ENCODE measurements at regions not wholly inside any gene's neighbourhood (a gene's known extent, or its start where the extent isn't known, plus 50 kb on each side); places are given as distances from the start of the nearest gene placed in this dataset.

- Histone ChIP-seq H3K4me3 (no peak overlapping the region), H3K27ac (no peak overlapping the region)
Measured at GRCh38 chr3:80192936-80193335, 425.1 kb upstream of the ROBO1 start.

GRCh38 chr3:80190051-80190450 lies 422.3 kb upstream of the ROBO1 start:
- H3K4me3 ChIP-seq: no peak overlapping the region
- no peak overlapping the region for H3K27ac ChIP-seq

GRCh38 chr3:80187981-80188380 lies 420.2 kb upstream of the ROBO1 start:
- Histone ChIP-seq H3K27ac (no peak overlapping the region), H3K4me3 (no peak overlapping the region)

- Histone ChIP-seq H3K27ac (no peak overlapping the region), H3K4me3 (no peak overlapping the region)
Measured at GRCh38 chr3:80159990-80160506, 392.2 kb upstream of the ROBO1 start.

- no peak overlapping the region for H3K4me3 ChIP-seq
- no peak overlapping the region for H3K27ac ChIP-seq
Measured at GRCh38 chr3:80158332-80158731, 390.5 kb upstream of the ROBO1 start.

GRCh38 chr3:80157546-80157945 lies 389.7 kb upstream of the ROBO1 start:
- Histone ChIP-seq H3K4me3 (no peak overlapping the region), H3K27ac (no peak overlapping the region)

GRCh38 chr3:80152692-80153091 lies 384.9 kb upstream of the ROBO1 start:
- Histone ChIP-seq H3K27ac (no peak overlapping the region), H3K4me3 (no peak overlapping the region)

GRCh38 chr3:80142714-80143113 lies 374.9 kb upstream of the ROBO1 start:
- no peak overlapping the region for H3K4me3 ChIP-seq
- H3K27ac ChIP-seq: no peak overlapping the region

GRCh38 chr3:80141557-80141956 lies 373.8 kb upstream of the ROBO1 start:
- Histone ChIP-seq H3K4me3 (no peak overlapping the region), H3K27ac (no peak overlapping the region)

- H3K4me3 ChIP-seq: no peak overlapping the region
- H3K27ac ChIP-seq: no peak overlapping the region
Measured at GRCh38 chr3:80116281-80116680, 348.5 kb upstream of the ROBO1 start.

GRCh38 chr3:80114694-80115093 lies 346.9 kb upstream of the ROBO1 start:
- Histone ChIP-seq H3K27ac (no peak overlapping the region), H3K4me3 (no peak overlapping the region)

- no peak overlapping the region for H3K4me3 ChIP-seq
Measured at GRCh38 chr3:80113331-80113730, 345.5 kb upstream of the ROBO1 start.

GRCh38 chr3:80099559-80100066 lies 331.8 kb upstream of the ROBO1 start:
- Histone ChIP-seq H3K4me3 (no peak overlapping the region), H3K27ac (no peak overlapping the region)

More at GRCh38 chr3:80113331-80113730, 345.5 kb upstream of the ROBO1 start:
- no peak overlapping the region for H3K27ac ChIP-seq

- Histone ChIP-seq H3K4me3 (no peak overlapping the region), H3K27ac (no peak overlapping the region)
Measured at GRCh38 chr3:80097674-80098073, 329.9 kb upstream of the ROBO1 start.

- Histone ChIP-seq H3K27ac (no peak overlapping the region), H3K4me3 (no peak overlapping the region)
Measured at GRCh38 chr3:80096909-80097308, 329.1 kb upstream of the ROBO1 start.

GRCh38 chr3:80094589-80094988 lies 326.8 kb upstream of the ROBO1 start:
- Histone ChIP-seq H3K4me3 (no peak overlapping the region), H3K27ac (no peak overlapping the region)

- Histone ChIP-seq H3K4me3 (no peak overlapping the region), H3K27ac (no peak overlapping the region)
Measured at GRCh38 chr3:80087767-80088166, 320.0 kb upstream of the ROBO1 start.

GRCh38 chr3:80086426-80086825 lies 318.6 kb upstream of the ROBO1 start:
- no peak overlapping the region for H3K4me3 ChIP-seq
- H3K27ac ChIP-seq: no peak overlapping the region

- H3K4me3 ChIP-seq: no peak overlapping the region
- H3K27ac ChIP-seq: no peak overlapping the region
Measured at GRCh38 chr3:80079886-80080285, 312.1 kb upstream of the ROBO1 start.

GRCh38 chr3:80068459-80068858 lies 300.7 kb upstream of the ROBO1 start:
- no peak overlapping the region for H3K4me3 ChIP-seq

GRCh38 chr3:80063535-80063934 lies 295.7 kb upstream of the ROBO1 start:
- Histone ChIP-seq H3K27ac (no peak overlapping the region), H3K4me3 (no peak overlapping the region)

More at GRCh38 chr3:80068459-80068858, 300.7 kb upstream of the ROBO1 start:
- no peak overlapping the region for H3K27ac ChIP-seq

- Histone ChIP-seq H3K27ac (no peak overlapping the region), H3K4me3 (no peak overlapping the region)
Measured at GRCh38 chr3:80060664-80061063, 292.9 kb upstream of the ROBO1 start.

Measured in skin epidermis (tissue), 12 donors.